HG02763 (cell line): ENCODE measurements at regions not wholly inside any gene's neighbourhood (a gene's known extent, or its start where the extent isn't known, plus 50 kb on each side); places are given as distances from the start of the nearest gene placed in this dataset.
"Not testable (repeated sequence)": the region's sequence is repeated elsewhere in the genome, so short reads cannot be mapped to it uniquely, and the experiment has no call there.

Experiments
- ATAC-seq: cut with Tn5 transposase; IDR thresholded peaks from one replicate; pipeline ENCODE4 v1.9.1; 2021; ENCODE audit warnings: mild to moderate bottlenecking, moderate library complexity; ENCODE audit not compliant: unreplicated experiment

- no peak for ATAC-seq
These were observed 192.5 kb downstream of the TECRL start for GRCh38 chr4:64216741-64217140.

- ATAC-seq, result no peak
These were observed 203.9 kb downstream of the TECRL start for GRCh38 chr4:64205376-64205775.

DNA sequence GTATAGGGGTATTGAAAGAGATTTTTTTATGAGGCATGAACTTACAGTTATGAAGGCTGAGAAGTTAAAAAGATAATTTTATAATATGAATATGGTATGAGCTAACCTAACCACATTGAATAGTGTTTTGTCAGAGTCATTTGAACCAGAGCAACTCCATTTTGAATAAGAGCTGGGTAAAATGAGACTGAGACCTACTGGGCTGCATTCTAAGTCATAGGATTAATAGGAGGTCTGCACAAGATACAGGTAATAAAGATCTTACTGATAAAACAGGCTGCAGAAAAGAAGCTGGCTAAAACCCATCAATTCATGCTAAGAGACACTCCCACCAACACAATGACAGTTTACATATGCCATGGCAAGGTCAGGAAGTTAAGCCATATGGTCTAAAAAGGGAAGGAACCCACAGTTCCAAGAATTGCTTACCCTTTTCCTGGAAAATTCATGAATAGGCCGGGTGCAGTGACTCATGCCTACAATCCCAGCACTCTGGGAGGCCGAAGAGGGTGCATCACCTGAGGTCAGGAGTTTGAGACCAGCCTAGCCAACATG lies 209.2 kb downstream of the TECRL start:
- no peak for ATAC-seq

DNA sequence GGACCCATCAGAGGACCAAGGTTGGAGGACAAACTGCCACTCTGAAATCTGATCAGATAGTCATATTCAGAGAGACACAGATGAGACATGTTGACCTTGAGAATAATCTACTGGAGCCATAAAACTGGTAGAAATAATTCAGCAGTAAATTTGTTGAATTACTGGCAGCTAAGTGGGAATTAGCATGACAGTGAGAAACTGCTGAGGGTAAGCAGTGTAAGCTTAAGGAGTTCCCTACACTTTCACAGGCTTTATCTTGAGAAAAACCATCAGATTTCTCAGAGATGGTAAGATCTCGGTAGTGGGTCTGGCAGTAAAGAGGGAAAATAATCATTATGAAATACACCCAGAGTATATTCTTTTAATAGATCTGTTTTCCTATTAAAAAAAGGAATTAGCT lies 213.7 kb downstream of the TECRL start:
- no peak for ATAC-seq

- ATAC-seq, result no peak
These were observed 216.4 kb downstream of the TECRL start for GRCh38 chr4:64192731-64193412.

- ATAC-seq, result no peak
These were observed 234.9 kb downstream of the TECRL start for GRCh38 chr4:64174247-64174882.

- ATAC-seq, result no peak
These were observed 242.9 kb downstream of the TECRL start for GRCh38 chr4:64166365-64166764.

GRCh38 chr4:64158648-64159326 lies 250.5 kb downstream of the TECRL start:
- peak; percentile 85 for ATAC-seq

DNA sequence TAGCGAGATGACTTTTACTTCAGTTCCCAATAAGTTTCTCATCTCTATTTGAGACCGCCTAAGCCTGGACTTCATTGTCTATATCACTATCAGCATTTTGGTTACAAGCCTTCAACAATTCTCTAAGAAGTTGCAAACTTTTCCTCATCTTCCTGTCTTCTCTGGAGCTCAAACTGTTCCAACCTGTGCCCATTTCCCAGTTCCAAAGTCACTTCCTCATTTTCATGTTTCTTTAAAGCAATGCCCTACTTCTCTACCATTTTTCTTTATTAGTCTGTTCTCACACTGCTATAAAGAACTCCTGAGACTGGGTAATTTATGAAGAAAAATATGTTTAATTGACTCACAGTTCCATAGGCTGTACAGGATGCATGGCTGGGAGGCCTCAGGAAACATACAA lies 251.9 kb downstream of the TECRL start:
- no peak for ATAC-seq

GRCh38 chr4:64156253-64156652 lies 253.0 kb downstream of the TECRL start:
- ATAC-seq, result no peak

- ATAC-seq, result no peak
These were observed 263.2 kb downstream of the TECRL start for GRCh38 chr4:64146030-64146429.

DNA sequence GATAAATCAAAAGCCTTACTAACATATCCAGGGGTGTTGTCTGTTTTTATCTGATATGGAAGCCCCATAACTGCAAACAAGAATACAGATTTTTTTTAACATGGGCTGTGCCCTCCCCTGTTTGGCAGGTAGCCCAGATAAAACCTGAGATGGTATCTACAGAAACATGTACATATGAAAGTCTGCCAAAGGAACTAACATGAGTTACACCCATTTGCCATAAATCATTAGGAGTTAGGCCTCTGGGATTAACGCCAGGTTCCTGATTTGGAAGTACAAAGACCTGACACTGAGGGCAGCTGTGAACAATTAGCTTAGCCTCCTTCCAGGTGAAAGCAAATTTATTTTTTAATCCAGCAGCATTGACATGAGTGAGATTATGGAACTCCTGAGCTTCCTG lies 264.3 kb downstream of the TECRL start:
- no peak for ATAC-seq

- no peak for ATAC-seq
These were observed 278.3 kb downstream of the TECRL start for GRCh38 chr4:64130907-64131306.

GRCh38 chr4:64125354-64125753 lies 283.9 kb downstream of the TECRL start:
- ATAC-seq, result no peak

GRCh38 chr4:64121803-64122202 lies 287.4 kb downstream of the TECRL start:
- no peak for ATAC-seq

GRCh38 chr4:64105903-64106302 lies 303.3 kb downstream of the TECRL start:
- no peak for ATAC-seq

GRCh38 chr4:64095398-64095797 lies 313.9 kb downstream of the TECRL start:
- no peak for ATAC-seq

DNA sequence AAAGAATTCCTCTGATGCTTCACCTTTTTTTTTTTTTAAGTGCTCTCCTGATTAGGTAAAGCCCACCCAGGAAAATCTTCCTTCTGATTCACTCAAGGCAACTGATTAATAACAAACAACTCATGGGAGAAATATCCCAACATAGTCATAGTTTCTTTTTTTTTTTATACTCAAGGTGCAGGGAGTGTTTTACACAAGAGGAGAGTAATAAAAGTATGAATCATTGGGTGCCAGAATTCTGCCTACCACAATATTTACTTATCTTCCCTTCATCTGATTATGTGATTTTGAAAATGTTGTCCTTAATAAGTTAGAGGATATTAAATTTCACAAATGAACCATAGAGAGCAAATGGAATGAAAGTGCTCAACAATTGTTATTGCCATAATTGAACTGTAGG lies 329.9 kb downstream of the TECRL start:
- no peak for ATAC-seq

DNA sequence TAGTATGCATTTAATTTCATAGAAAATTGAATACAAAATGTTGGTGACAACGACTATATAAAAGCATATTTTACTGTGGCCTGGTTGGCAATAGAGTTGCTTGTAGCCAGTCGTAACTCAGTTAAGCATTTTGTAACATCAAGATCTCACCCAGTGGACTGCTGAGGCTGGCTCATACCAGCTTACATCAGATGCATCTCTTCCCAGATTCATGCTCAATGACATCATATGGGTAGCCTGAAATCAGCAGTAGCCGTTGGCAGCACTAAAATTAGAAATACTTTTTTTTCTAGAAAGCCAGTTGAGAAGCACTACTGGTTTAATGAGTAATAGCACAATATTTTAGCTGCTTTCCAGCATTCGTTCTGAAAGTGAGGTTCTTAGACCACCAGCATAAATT lies 341.2 kb downstream of the TECRL start:
- no peak for ATAC-seq

DNA sequence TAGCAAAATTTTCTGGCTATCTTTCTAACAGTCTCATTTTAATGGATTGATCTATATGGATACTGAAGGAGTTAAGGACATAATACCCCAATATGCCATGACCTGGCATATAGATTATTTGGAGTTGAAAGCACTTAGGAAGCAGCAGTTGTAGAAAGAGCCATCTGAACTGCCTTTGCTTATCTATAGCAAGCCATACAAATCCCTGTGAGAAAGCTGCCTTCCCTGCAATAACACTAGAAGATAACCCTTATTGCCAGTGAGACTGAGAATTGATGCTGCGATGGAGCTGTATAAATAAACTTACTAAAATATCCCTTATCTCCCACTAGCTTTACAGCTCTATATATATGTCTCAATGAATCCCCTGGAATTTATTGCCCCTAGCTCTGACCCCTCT lies 346.3 kb downstream of the TECRL start:
- no peak for ATAC-seq

- ATAC-seq, result not testable (repeated sequence)
These were observed 372.2 kb downstream of the TECRL start for GRCh38 chr4:64037033-64037432.

DNA sequence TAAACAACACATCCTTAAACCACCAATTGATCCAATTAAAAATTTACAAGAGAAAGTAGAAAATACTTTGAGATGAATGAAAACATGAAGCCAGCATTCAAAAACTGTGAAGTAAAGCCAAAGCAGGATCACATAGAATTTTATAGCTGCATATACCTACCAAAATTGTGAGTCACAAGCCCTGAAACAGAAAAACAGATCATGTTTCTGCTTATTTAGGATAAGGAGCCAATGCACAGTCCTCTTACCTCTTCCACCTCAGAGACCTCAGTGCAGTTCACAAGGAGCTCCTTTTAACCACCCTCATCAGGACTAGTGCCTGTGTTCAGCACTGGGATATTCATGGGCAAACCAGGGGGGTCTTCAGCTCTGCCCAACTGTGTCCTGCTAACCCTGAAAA lies 386.7 kb downstream of the TECRL start:
- ATAC-seq, result no peak
